HUES6 (cell line): ENCODE measurements at regions not wholly inside any gene's neighbourhood (a gene's known extent, or its start where the extent isn't known, plus 50 kb on each side); places are given as distances from the start of the nearest gene placed in this dataset.
"Not testable (repeated sequence)": the region's sequence is repeated elsewhere in the genome, so short reads cannot be mapped to it uniquely, and the experiment has no call there.

Experiments
- H3K27ac ChIP-seq: 2 replicates; pipeline ENCODE4 v1.7.0; 2013; ENCODE audit warnings: low read depth, mild to moderate bottlenecking, low read length, inconsistent platforms
- H3K27me3 ChIP-seq: 2 replicates; pipeline ENCODE4 v1.6.1; 2013; ENCODE audit warnings: low read length; ENCODE audit not compliant: control insufficient read depth, insufficient read depth
- H3K36me3 ChIP-seq: 2 replicates; pipeline ENCODE4 v1.6.1; 2013; ENCODE audit warnings: low read length; ENCODE audit not compliant: control insufficient read depth, insufficient read depth
- H3K4me1 ChIP-seq: 2 replicates; pipeline ENCODE4 v1.6.1; 2013; ENCODE audit warnings: low read length; ENCODE audit not compliant: control insufficient read depth, insufficient read depth
- H3K4me3 ChIP-seq: 2 replicates; pipeline ENCODE4 v1.5.1; 2013; ENCODE audit warnings: low read depth, low read length
- H3K9ac ChIP-seq: one replicate; pipeline ENCODE4 v1.6.1; 2013; ENCODE audit warnings: mild to moderate bottlenecking, low read length
- H3K9me3 ChIP-seq: 2 replicates; pipeline ENCODE4 v1.6.1; 2013; ENCODE audit warnings: low read depth, low read length; ENCODE audit not compliant: control insufficient read depth, insufficient read depth

DNA sequence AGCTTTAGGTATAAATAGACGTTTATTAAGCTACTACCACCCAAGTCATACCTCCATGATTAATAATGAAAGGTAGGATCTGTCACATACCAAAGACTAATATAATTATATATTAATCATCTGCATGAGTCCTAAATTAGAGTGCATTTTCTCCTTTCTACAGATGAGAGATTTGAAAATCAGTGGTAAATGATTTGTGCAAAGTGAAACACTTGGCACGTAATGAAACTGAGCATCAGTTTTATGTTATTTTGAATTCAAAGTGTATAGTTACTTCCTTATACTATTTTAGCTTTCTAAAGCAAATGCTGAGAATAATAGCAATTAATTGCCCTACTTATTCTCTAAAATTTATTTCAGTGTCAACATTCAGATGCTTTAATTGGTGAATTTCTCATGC, 615.3 kb downstream of the TRIB2 start:
- no peak overlapping the region for H3K4me3 ChIP-seq
- H3K4me1 ChIP-seq: no peaks in the 10 kb centered on the region
- H3K36me3 ChIP-seq: no peaks in the 10 kb centered on the region
- H3K27me3 ChIP-seq: no peaks in the 10 kb centered on the region
- no peak overlapping the region for H3K9ac ChIP-seq
- no peaks in the 10 kb centered on the region for H3K9me3 ChIP-seq
- no peak overlapping the region for H3K27ac ChIP-seq

DNA sequence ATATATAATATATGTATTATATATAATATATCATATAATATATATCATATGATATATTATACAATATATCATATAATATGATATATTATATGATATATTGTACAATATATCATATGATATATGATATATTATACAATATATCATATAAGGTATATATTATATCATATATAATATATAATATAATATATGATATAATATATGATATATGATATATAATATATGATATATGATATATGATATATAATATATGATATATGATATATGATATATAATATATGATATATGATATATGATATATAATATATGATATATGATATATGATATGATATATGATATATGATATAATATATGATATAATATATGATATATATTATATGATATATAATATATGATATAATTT, 617.3 kb downstream of the TRIB2 start:
- H3K9me3 ChIP-seq, H3K9ac ChIP-seq, H3K27ac ChIP-seq, H3K4me3 ChIP-seq, H3K36me3 ChIP-seq, H3K4me1 ChIP-seq, H3K27me3 ChIP-seq: not testable (repeated sequence)

DNA sequence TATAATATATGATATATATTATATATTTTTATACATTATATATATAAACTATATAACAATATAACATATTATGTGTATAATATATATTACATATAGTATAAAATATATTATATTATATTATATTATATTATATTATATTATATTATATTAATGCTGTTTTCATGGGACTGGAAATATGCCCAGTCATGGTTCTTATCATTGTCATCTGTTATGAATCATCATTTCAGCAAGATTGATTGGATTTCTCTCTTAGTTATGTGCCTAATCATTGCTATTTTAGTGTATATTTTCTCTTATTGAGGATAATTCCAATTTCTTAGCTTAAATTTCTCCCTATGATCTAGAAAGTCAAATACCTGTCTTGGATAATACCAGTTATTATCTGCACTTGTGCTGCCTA, 617.8 kb downstream of the TRIB2 start:
- Histone ChIP-seq H3K9me3 (no peaks in the 10 kb centered on the region), H3K27ac (no peak overlapping the region), H3K9ac (no peak overlapping the region), H3K27me3 (no peaks in the 10 kb centered on the region), H3K4me3 (no peak overlapping the region), H3K4me1 (no peaks in the 10 kb centered on the region), H3K36me3 (no peaks in the 10 kb centered on the region)

DNA sequence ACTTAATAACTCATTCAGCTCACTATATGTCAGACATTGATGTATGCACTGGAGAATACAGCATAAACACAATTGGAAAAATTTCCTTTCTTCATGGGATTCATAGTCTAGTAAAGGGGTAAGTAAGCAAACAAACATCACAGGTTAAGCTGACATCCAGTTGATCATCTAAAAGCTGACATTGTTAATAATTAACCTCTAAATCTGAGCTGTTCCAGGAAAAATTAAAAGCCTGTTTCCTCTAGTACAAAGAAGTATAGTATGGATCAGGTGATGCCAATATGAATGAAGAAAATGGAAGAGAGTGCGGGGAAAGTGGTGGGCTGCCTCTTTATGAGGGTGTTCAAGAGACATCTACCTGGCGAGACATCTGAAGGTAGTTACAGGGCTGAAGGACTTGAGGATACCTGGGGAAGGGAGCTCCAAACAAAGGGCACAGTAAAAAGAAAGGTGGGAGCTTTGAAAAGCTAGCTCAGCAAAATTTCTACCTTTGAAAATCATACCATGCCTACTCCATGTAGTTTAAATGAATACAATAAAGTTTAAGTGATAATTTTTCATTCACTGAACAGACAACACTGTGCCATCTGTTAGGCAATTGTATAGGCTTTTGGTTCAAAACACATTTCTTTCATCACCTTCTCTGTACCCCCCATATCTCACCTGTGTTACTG, 619.3 kb downstream of the TRIB2 start:
- Histone ChIP-seq H3K4me3 (no peak overlapping the region), H3K27ac (no peak overlapping the region), H3K36me3 (no peaks in the 10 kb centered on the region), H3K9ac (no peak overlapping the region), H3K4me1 (no peaks in the 10 kb centered on the region), H3K27me3 (no peaks in the 10 kb centered on the region), H3K9me3 (no peaks in the 10 kb centered on the region)

DNA sequence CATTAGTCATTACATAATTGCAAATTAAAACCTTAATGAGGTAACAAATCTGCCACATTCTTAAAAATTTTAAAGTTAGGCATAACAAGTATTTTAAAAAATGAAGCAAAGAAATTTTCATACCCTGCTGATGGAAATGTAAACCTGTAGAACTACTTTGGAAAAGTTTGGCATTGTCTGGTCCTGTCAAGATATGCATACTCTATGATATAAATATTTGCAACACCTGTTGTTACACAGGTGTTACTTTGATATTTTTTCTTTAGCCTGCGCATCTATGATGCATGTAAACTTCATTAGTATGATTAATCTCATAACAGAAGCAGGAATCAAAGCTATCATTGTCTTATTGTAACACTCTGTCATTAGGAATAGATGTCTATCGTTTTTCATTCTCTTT, 634.3 kb downstream of the TRIB2 start:
- no peaks in the 10 kb centered on the region for H3K36me3 ChIP-seq
- H3K9me3 ChIP-seq: no peaks in the 10 kb centered on the region
- H3K27ac ChIP-seq: no peak overlapping the region
- H3K4me1 ChIP-seq: no peaks in the 10 kb centered on the region
- no peak overlapping the region for H3K4me3 ChIP-seq
- no peak overlapping the region for H3K9ac ChIP-seq
- no peaks in the 10 kb centered on the region for H3K27me3 ChIP-seq

DNA sequence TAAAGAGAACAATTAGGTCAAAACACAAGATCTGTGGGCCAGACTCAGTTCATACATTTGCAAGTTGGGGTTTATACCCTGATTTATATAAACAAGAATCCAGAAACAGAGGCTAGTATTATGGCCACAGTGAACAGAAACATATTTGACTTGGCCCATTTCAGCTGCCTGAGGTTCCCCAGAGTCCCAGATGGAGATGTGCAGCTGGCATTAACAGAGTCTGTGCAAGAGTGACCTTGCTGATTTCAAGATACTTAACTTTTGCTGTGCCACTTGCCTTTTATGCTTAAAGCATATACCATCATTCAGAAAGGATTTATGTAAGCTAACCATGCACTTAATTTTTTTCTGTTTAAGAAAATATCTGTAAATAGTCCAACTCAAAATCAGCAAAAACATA, 636.3 kb downstream of the TRIB2 start:
- no peak overlapping the region for H3K9ac ChIP-seq
- no peaks in the 10 kb centered on the region for H3K9me3 ChIP-seq
- no peak overlapping the region for H3K27ac ChIP-seq
- H3K4me3 ChIP-seq: no peak overlapping the region
- H3K27me3 ChIP-seq: no peaks in the 10 kb centered on the region
- no peaks in the 10 kb centered on the region for H3K4me1 ChIP-seq
- no peaks in the 10 kb centered on the region for H3K36me3 ChIP-seq

DNA sequence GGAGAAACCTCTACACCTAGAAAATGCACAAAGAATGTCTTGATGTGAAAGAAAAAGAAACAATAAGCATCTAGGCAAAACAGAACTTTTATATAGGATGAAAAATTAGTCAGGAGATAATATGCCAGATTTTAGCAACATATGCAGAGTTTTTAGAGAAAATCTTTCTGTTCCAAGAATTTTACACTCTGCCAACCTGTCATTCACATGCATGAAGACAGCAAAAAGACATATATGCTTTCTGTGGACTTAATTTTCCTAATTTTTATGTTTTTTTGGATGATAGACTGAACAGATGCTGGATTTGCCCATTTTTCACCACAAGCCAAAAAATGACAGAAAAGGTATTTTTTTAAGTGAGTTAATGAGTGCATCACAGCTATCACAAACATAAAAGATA, 637.3 kb downstream of the TRIB2 start:
- Histone ChIP-seq H3K27ac (no peak overlapping the region), H3K27me3 (no peaks in the 10 kb centered on the region), H3K9ac (no peak overlapping the region), H3K36me3 (no peaks in the 10 kb centered on the region), H3K4me1 (no peaks in the 10 kb centered on the region), H3K9me3 (no peaks in the 10 kb centered on the region), H3K4me3 (no peak overlapping the region)

DNA sequence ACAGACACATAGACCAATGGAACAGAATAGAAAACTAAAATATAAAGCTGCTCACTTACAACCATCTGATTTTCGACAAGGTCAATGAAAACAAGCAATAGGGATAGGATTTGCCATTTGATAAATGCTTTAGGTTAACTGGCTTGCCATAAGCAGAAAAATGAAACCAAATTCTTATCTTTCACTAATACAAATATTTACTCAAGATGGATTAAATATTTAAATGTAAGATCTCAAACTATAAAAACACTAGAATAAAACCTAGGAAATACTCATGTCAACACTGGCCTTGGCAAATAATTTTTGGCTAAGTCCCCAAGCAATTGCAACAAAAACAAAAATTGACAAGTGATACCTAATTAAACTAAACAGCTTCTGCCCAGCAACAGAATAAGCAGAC, 665.2 kb downstream of the TRIB2 start:
- H3K36me3 ChIP-seq, H3K4me1 ChIP-seq, H3K4me3 ChIP-seq, H3K27me3 ChIP-seq, H3K27ac ChIP-seq, H3K9me3 ChIP-seq, H3K9ac ChIP-seq: not testable (repeated sequence)

DNA sequence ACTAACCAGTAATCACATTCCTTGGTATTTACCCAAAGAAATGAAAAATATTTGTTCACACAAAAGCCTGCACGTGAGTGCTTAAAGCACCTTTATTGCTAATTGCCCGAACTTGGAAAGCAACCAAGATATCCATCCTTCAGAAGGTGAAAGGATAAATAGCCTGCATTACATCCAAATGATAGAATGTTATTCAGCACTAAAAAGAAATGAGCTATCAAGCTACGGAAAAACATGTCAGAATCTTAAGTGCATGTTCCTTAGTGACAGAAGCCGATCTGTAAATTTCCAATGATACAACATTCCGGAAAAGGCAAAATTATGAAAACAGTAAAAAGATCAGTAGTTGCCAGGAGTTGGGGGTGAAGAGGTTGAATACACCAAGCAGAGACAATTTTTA, 672.4 kb downstream of the TRIB2 start:
- H3K27me3 ChIP-seq, H3K9ac ChIP-seq, H3K4me1 ChIP-seq, H3K36me3 ChIP-seq, H3K4me3 ChIP-seq, H3K27ac ChIP-seq, H3K9me3 ChIP-seq: not testable (repeated sequence)

DNA sequence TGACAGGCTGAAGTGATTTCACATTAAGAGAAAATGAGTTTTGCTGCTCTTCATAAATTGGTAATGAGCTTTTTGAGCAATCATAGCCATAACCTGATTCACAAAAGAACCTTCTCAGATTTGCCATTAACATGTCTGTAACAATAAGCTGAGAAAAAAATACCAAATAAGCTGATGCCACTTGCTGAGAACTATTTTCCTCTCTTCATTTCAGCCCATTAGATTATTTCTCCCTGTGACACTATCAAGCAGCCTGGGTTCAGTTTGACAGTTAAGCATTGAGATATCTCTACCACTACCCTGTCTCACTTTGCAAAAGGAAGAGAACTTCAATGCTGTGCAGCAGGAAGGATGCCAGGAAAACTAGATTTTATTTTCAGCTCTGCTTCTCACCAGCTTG, 673.9 kb downstream of the TRIB2 start:
- H3K27ac ChIP-seq: no peak overlapping the region
- no peaks in the 10 kb centered on the region for H3K9me3 ChIP-seq
- no peak overlapping the region for H3K4me3 ChIP-seq
- no peak overlapping the region for H3K9ac ChIP-seq
- no peaks in the 10 kb centered on the region for H3K36me3 ChIP-seq
- no peaks in the 10 kb centered on the region for H3K4me1 ChIP-seq
- no peaks in the 10 kb centered on the region for H3K27me3 ChIP-seq

DNA sequence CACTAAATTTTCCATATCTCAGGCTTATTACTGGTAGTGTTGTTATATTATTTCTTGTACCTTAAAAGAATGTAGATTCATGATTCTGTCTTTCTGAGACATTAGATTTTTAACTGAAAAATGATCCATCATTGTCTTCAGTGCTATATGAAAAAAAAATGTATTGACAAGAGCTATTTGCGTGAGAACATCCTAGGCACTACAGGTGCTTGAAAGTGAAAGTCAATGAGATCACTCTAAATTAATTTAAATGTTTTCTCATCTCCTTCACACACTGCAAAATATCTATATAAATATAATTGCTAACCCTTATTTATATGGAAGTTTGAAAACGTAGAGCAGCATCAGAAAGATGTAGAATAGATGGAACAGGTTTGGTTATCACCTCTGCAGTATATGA, 684.6 kb downstream of the TRIB2 start:
- no peaks in the 10 kb centered on the region for H3K27me3 ChIP-seq
- no peaks in the 10 kb centered on the region for H3K9me3 ChIP-seq
- H3K4me3 ChIP-seq: no peak overlapping the region
- H3K27ac ChIP-seq: no peak overlapping the region
- no peaks in the 10 kb centered on the region for H3K4me1 ChIP-seq
- H3K9ac ChIP-seq: no peak overlapping the region
- H3K36me3 ChIP-seq: no peaks in the 10 kb centered on the region

DNA sequence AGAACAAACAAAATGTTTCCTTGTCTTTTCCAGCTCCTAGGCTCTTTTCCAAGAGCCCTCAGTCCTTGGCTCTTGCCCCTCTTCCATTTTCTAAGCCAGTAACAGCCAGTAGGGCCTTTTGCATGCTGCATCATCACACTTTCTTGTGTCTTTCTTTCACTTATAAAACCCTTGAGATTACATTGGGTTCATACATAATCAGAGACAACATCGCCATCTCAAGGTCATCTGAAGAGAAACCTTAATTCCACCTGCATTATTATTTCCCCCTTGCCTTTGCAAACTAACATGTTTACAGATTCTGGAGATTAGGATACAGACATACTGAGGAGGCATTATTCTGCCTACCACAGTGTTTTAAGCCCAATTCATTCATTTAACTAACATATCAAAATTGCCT, 697.3 kb downstream of the TRIB2 start:
- Histone ChIP-seq H3K4me1 (no peaks in the 10 kb centered on the region), H3K36me3 (no peaks in the 10 kb centered on the region), H3K27me3 (no peaks in the 10 kb centered on the region), H3K4me3 (no peak overlapping the region), H3K27ac (no peak overlapping the region), H3K9me3 (no peaks in the 10 kb centered on the region; the same call in 1 of the 2 replicates), H3K9ac (no peak overlapping the region)
